Astrocyte (in vitro differentiated cells and primary cell): ENCODE measurements at regions not wholly inside any gene's neighbourhood (a gene's known extent, or its start where the extent isn't known, plus 50 kb on each side); places are given as distances from the start of the nearest gene placed in this dataset.

Experiments used
- DNase-seq: peaks from one replicate; pipeline ENCODE4 v3.0.0-alpha.2; 2010; ENCODE audit warnings: low read depth
- FAIRE-seq: peaks from 2 replicates; lab custom pipeline; 2011; peaks lifted over from hg19 to GRCh38; lab: Jason Lieb, UNC
- H2AFZ ChIP-seq: 2 replicates; pipeline ENCODE4 v1.6.0; 2012; ENCODE audit warnings: low read depth, low read length, inconsistent platforms
- H3K27ac ChIP-seq: 2 replicates; pipeline ENCODE4 v1.5.1; 2011; ENCODE audit warnings: low read depth, low read length, inconsistent platforms
- H3K27me3 ChIP-seq: 2 replicates; pipeline ENCODE4 v1.6.0; 2011; ENCODE audit warnings: low read length, inconsistent platforms; ENCODE audit not compliant: insufficient read depth
- H3K36me3 ChIP-seq: 2 replicates; pipeline ENCODE4 v1.5.1; 2011; ENCODE audit warnings: low read length, inconsistent platforms; ENCODE audit not compliant: insufficient read depth
- H3K4me1 ChIP-seq: 2 replicates; pipeline ENCODE4 v1.5.1; 2011; ENCODE audit warnings: low read length, inconsistent platforms; ENCODE audit not compliant: insufficient read depth
- H3K4me2 ChIP-seq: 2 replicates; pipeline ENCODE4 v1.6.0; 2012; ENCODE audit warnings: low read length, inconsistent platforms
- H3K4me3 ChIP-seq: 2 replicates; pipeline ENCODE4 v1.5.1; 2011; ENCODE audit warnings: low read depth, mild to moderate bottlenecking, low read length, inconsistent platforms; ENCODE audit not compliant: insufficient read depth
- H3K79me2 ChIP-seq: 2 replicates; pipeline ENCODE4 v1.6.0; 2012; ENCODE audit warnings: mild to moderate bottlenecking, low read length, inconsistent platforms; ENCODE audit not compliant: insufficient read depth
- H3K9ac ChIP-seq: 2 replicates; pipeline ENCODE4 v1.6.0; 2012; ENCODE audit warnings: mild to moderate bottlenecking, low read length, inconsistent platforms
- H3K9me3 ChIP-seq: 2 replicates; pipeline ENCODE4 v1.5.1; 2012; ENCODE audit warnings: low read depth, mild to moderate bottlenecking, low read length, inconsistent platforms; ENCODE audit not compliant: insufficient read depth
- H4K20me1 ChIP-seq: 2 replicates; pipeline ENCODE4 v1.6.0; 2012; ENCODE audit warnings: low read length, inconsistent platforms; ENCODE audit not compliant: insufficient read depth
- H3K27ac Mint-ChIP-seq: one replicate; pipeline ENCODE4 v1.8.0; 2021; ENCODE audit warnings: mild to moderate bottlenecking, mixed read lengths; ENCODE audit not compliant: unreplicated experiment
- H3K27me3 Mint-ChIP-seq: one replicate; pipeline ENCODE4 v1.8.0; 2021; ENCODE audit warnings: low read depth, mixed read lengths; ENCODE audit not compliant: unreplicated experiment
- H3K36me3 Mint-ChIP-seq: one replicate; pipeline ENCODE4 v1.8.0; 2021; ENCODE audit warnings: low read depth, mixed read lengths; ENCODE audit not compliant: unreplicated experiment
- H3K4me1 Mint-ChIP-seq: one replicate; pipeline ENCODE4 v1.8.0; 2021; ENCODE audit warnings: low read depth, mixed read lengths; ENCODE audit not compliant: unreplicated experiment
- H3K4me3 Mint-ChIP-seq: one replicate; pipeline ENCODE4 v1.8.0; 2021; ENCODE audit warnings: mild to moderate bottlenecking, moderate library complexity, mixed read lengths; ENCODE audit not compliant: unreplicated experiment
- H3K9me3 Mint-ChIP-seq: one replicate; pipeline ENCODE4 v1.8.0; 2021; ENCODE audit warnings: mild to moderate bottlenecking, mixed read lengths; ENCODE audit not compliant: unreplicated experiment
- EZH2 ChIP-seq: IDR thresholded peaks from 2 replicates; pipeline ENCODE4 v1.6.1; 2012; ENCODE audit warnings: mild to moderate bottlenecking, low read length, inconsistent platforms; ENCODE audit not compliant: insufficient read depth
- TF ChIP-seq, protein P1 (sequence below): IDR thresholded peaks from 2 replicates; pipeline ENCODE4 v1.5.1; 2011; ENCODE audit warnings: low read depth, mild to moderate bottlenecking, inconsistent platforms, low read length, moderate library complexity; ENCODE audit not compliant: insufficient read depth

DNA sequence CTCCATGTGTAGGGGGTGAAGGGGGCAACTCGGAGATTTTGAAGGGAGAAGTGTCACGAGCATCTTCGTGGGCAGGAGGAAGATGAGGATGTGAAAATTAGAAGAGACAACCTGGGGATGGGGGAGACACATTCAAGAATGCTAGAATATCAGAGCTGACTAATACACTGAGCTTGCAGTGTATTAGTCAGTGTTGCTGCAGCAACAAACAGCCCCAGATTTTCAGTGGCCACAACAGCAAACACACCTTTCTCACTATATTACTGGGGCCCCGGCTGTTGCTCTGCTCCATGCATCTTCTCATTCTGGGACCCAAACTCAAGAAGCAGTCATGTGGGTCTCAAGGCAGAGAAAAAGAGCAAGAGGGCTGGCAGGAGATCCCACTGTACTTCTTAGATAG is 74.8 kb upstream of the SIM2 start:
- H3K27ac Mint-ChIP-seq: no peak overlapping the region
- peaks cover 11% of the 10 kb centered on the region for H3K4me1 ChIP-seq
- peaks cover 3% of the 10 kb centered on the region for H3K9me3 Mint-ChIP-seq
- H3K4me3 Mint-ChIP-seq: no peak overlapping the region
- peaks cover 11% of the 10 kb centered on the region for H3K27me3 Mint-ChIP-seq
- no peaks in the 10 kb centered on the region for H3K9me3 ChIP-seq
- peaks cover 2% of the 10 kb centered on the region for H3K36me3 Mint-ChIP-seq
- H3K27me3 ChIP-seq: peaks cover under 1% of the 10 kb centered on the region
- H3K4me2 ChIP-seq: no peak overlapping the region
- H3K9ac ChIP-seq: no peak overlapping the region
- H3K36me3 ChIP-seq: no peaks in the 10 kb centered on the region
- H3K79me2 ChIP-seq: no peaks in the 10 kb centered on the region
- TF ChIP-seq, protein P1, sequence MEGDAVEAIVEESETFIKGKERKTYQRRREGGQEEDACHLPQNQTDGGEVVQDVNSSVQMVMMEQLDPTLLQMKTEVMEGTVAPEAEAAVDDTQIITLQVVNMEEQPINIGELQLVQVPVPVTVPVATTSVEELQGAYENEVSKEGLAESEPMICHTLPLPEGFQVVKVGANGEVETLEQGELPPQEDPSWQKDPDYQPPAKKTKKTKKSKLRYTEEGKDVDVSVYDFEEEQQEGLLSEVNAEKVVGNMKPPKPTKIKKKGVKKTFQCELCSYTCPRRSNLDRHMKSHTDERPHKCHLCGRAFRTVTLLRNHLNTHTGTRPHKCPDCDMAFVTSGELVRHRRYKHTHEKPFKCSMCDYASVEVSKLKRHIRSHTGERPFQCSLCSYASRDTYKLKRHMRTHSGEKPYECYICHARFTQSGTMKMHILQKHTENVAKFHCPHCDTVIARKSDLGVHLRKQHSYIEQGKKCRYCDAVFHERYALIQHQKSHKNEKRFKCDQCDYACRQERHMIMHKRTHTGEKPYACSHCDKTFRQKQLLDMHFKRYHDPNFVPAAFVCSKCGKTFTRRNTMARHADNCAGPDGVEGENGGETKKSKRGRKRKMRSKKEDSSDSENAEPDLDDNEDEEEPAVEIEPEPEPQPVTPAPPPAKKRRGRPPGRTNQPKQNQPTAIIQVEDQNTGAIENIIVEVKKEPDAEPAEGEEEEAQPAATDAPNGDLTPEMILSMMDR: no peak
- no peak for TF ChIP-seq EZH2
- DNase-seq (no peak), FAIRE-seq (no peak)
- no peaks in the 10 kb centered on the region for H4K20me1 ChIP-seq
- no peak overlapping the region for H3K27ac ChIP-seq
- peaks cover 3% of the 10 kb centered on the region for H3K4me1 Mint-ChIP-seq
- no peak overlapping the region for H3K4me3 ChIP-seq
- no peak overlapping the region for H2AFZ ChIP-seq

DNA sequence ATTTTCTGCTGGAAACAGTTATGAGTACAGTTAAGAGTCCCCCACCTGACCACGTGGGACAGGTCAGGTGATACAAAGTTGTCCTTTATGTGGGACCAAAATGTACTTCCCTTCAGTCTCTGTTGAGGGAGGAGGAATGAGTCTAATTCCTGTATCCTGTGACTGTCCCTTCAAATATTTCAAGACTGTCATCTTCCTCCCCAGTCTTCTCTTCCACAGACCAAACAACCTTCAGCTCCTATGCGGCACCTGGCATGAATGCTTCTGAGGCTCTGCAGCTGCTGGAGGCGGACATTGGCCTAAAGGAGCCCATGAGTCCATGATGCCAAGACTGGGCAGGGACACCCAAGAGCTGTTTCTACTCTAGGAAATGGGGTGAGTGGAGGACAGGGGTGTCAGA is 72.1 kb upstream of the SIM2 start:
- peaks cover 3% of the 10 kb centered on the region for H3K9me3 Mint-ChIP-seq
- peaks cover 11% of the 10 kb centered on the region for H3K4me1 ChIP-seq
- H3K4me2 ChIP-seq: peak overlapping the region; percentile 41
- H3K36me3 ChIP-seq: no peaks in the 10 kb centered on the region
- H3K36me3 Mint-ChIP-seq: no peaks in the 10 kb centered on the region
- no peaks in the 10 kb centered on the region for H3K9me3 ChIP-seq
- H3K79me2 ChIP-seq: no peaks in the 10 kb centered on the region
- H3K27me3 Mint-ChIP-seq: peaks cover 22% of the 10 kb centered on the region
- peak; percentile 8 for DNase-seq
- H3K4me3 ChIP-seq: no peak overlapping the region
- H3K27ac ChIP-seq: peak overlapping the region; percentile 78
- FAIRE-seq: no peak
- no peak overlapping the region for H3K4me3 Mint-ChIP-seq
- H4K20me1 ChIP-seq: no peaks in the 10 kb centered on the region
- H3K27me3 ChIP-seq: peaks cover 2% of the 10 kb centered on the region
- H3K9ac ChIP-seq: peak overlapping the region; percentile 50
- no peak overlapping the region for H2AFZ ChIP-seq
- peaks cover 3% of the 10 kb centered on the region for H3K4me1 Mint-ChIP-seq
- TF ChIP-seq, protein P1: no peak
- no peak for TF ChIP-seq EZH2
- no peak overlapping the region for H3K27ac Mint-ChIP-seq

DNA sequence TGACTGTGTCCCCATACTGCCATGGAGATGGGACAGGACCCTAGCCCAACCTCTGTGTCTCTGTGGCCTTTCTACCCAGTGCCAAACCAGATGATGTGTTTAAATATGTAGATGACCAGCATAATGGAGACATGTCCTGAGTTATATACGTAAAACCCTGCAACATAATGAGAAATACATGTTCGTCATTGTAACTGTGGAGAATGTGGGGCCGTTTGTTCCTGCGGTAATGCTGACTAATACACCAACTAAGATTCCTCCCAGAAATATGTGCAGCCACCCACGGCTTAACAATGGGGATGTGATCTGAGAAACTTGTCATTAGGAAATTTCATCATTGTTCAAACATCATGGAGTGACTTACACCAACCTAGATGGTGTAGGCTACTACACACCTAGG is 71.7 kb upstream of the SIM2 start:
- H3K4me2 ChIP-seq: peak overlapping the region; percentile 41
- H3K36me3 Mint-ChIP-seq: no peaks in the 10 kb centered on the region
- H3K27me3 ChIP-seq: peaks cover 2% of the 10 kb centered on the region
- H3K27me3 Mint-ChIP-seq: peaks cover 26% of the 10 kb centered on the region
- DNase-seq (peak; percentile 94), FAIRE-seq (no peak)
- H3K9me3 Mint-ChIP-seq: peaks cover 3% of the 10 kb centered on the region
- H3K4me3 Mint-ChIP-seq: no peak overlapping the region
- H3K27ac ChIP-seq: peak overlapping the region; percentile 78
- H4K20me1 ChIP-seq: no peaks in the 10 kb centered on the region
- no peaks in the 10 kb centered on the region for H3K36me3 ChIP-seq
- H3K4me3 ChIP-seq: no peak overlapping the region
- no peaks in the 10 kb centered on the region for H3K79me2 ChIP-seq
- no peak for TF ChIP-seq EZH2
- TF ChIP-seq, protein P1: no peak
- peak overlapping the region; percentile 50 for H3K9ac ChIP-seq
- H3K27ac Mint-ChIP-seq: no peak overlapping the region
- peaks cover 11% of the 10 kb centered on the region for H3K4me1 ChIP-seq
- no peak overlapping the region for H2AFZ ChIP-seq
- H3K4me1 Mint-ChIP-seq: peaks cover 3% of the 10 kb centered on the region
- no peaks in the 10 kb centered on the region for H3K9me3 ChIP-seq
